ENCODE measurements at regions not wholly inside any gene's neighbourhood (a gene's known extent, or its start where the extent isn't known, plus 50 kb on each side); places are given as distances from the start of the nearest gene placed in this dataset.

DNA sequence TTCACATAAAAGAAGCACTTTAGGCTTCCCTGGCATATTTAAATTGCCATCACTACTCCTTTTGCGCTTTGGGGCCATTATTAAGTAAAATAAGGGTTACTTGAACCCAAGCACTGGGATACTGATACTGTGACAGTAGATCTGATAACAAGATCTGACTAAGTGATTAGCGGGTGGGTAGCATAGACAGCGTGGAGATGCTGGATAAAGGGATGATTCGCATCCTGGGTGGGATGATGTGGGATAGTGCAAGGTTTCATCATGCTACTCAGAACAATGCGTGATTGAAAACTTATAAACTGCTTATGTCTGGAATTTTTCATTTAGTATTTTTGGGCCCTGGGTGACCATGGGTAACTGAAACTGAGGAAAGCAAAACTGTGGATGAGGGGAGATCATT, 75.1 kb downstream of the PTTG1 start:
- TF ChIP-seq, protein P1, sequence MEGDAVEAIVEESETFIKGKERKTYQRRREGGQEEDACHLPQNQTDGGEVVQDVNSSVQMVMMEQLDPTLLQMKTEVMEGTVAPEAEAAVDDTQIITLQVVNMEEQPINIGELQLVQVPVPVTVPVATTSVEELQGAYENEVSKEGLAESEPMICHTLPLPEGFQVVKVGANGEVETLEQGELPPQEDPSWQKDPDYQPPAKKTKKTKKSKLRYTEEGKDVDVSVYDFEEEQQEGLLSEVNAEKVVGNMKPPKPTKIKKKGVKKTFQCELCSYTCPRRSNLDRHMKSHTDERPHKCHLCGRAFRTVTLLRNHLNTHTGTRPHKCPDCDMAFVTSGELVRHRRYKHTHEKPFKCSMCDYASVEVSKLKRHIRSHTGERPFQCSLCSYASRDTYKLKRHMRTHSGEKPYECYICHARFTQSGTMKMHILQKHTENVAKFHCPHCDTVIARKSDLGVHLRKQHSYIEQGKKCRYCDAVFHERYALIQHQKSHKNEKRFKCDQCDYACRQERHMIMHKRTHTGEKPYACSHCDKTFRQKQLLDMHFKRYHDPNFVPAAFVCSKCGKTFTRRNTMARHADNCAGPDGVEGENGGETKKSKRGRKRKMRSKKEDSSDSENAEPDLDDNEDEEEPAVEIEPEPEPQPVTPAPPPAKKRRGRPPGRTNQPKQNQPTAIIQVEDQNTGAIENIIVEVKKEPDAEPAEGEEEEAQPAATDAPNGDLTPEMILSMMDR (IDR thresholded peaks at IDR 0.05; ENCODE audit: insufficient read depth, low read length, poor library complexity, severe bottlenecking): no peak
- no peak for TF ChIP-seq EZH2phosphoT487 (conservative IDR thresholded peaks at IDR 0.05; ENCODE audit: low read length)
